Testis (tissue), 2 donors: ENCODE measurements at regions not wholly inside any gene's neighbourhood (a gene's known extent, or its start where the extent isn't known, plus 50 kb on each side); places are given as distances from the start of the nearest gene placed in this dataset.

Experiments
- POLR2A ChIP-seq: fragments of 450-650 bp; IDR thresholded peaks from one replicate; pipeline ENCODE4 v1.6.1; 2017; ENCODE audit warnings: antibody characterized with exemption, mild to moderate bottlenecking, moderate library complexity
- TF ChIP-seq, protein P1 (sequence below), 3 experiments: fragments of 450-650 bp in 2 of 3; fragments of 200-600 bp in 1 of 3; sonication (generic) in 1 of 3; IDR thresholded peaks; one replicate each; pipeline ENCODE4 v1.5.1; 2016 to 2019; ENCODE audit warnings: antibody characterized with exemption in 3 of 3, mild to moderate bottlenecking in 2 of 3, moderate library complexity in 1 of 3

DNA sequence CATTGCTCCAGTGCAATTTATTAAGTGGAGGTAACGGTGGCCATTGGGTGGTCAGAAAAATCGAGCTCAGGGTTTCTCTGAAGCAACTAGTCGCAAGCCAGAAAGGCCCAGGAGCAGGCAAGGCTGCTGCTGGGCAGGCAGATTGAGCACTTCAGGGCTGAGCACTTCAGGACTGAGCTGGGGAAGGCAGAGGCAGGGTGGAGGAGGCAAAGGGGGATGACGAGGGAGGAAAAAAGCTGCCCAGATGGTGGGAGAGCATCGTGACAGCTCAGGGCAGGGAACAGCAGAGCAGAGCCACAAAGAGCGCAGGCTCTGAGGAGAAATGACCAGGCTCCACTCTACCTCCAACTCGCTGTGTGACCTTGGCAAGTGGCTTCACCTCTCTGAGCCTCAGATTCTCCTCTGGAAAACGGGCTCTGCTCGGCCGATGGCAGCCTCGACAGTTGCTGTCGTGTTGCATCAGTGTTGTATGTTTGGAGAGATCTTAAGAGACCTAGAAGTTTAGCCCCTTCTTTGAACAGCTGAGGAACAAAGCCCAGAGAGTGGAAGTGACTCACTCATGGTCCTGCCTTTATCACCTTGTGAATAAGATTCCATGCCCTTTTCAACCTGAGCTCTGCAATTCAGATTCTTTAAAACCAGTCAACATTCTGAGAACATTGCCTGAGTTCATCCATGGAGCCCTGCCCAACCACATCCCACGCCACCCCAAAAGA is 141.4 kb downstream of the SYF2 start:
- TF ChIP-seq, protein P1, sequence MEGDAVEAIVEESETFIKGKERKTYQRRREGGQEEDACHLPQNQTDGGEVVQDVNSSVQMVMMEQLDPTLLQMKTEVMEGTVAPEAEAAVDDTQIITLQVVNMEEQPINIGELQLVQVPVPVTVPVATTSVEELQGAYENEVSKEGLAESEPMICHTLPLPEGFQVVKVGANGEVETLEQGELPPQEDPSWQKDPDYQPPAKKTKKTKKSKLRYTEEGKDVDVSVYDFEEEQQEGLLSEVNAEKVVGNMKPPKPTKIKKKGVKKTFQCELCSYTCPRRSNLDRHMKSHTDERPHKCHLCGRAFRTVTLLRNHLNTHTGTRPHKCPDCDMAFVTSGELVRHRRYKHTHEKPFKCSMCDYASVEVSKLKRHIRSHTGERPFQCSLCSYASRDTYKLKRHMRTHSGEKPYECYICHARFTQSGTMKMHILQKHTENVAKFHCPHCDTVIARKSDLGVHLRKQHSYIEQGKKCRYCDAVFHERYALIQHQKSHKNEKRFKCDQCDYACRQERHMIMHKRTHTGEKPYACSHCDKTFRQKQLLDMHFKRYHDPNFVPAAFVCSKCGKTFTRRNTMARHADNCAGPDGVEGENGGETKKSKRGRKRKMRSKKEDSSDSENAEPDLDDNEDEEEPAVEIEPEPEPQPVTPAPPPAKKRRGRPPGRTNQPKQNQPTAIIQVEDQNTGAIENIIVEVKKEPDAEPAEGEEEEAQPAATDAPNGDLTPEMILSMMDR (IDR thresholded peaks at IDR 0.05) = no peak
- no peak for TF ChIP-seq POLR2A
